ENCODE measurements at regions not wholly inside any gene's neighbourhood (a gene's known extent, or its start where the extent isn't known, plus 50 kb on each side); places are given as distances from the start of the nearest gene placed in this dataset.

- Histone ChIP-seq H3K9me3 (ENCODE audit: control extremely low read depth in 1 of 5, control insufficient read depth in 4 of 5, insufficient read depth in 2 of 5, low read depth in 1 of 5, low read length in 4 of 5) (no peaks in the 10 kb centered on the region), H3K27ac (ENCODE audit: insufficient read depth in 1 of 2, low read depth in 1 of 2, low read length in 2 of 2, poor library complexity in 1 of 2, severe bottlenecking in 2 of 2) (no peak overlapping the region), H3K36me3 (ENCODE audit: control insufficient read depth in 4 of 4, insufficient read depth in 4 of 4, low read length in 3 of 4) (no peaks in the 10 kb centered on the region), H3K4me3 (ENCODE audit: control insufficient read depth in 1 of 7, extremely low read depth in 1 of 7, insufficient read depth in 4 of 7, low read depth in 2 of 7, low read length in 6 of 7) (no peak overlapping the region), H3K4me1 (ENCODE audit: control extremely low read depth in 1 of 4, control insufficient read depth in 4 of 4, insufficient read depth in 4 of 4, low read length in 3 of 4) (no peaks in the 10 kb centered on the region), H3K27me3 (replicated peaks in 2 of 5; ENCODE audit: control insufficient read depth in 4 of 5, insufficient read depth in 5 of 5, low read length in 4 of 5) (no peaks in the 10 kb centered on the region)
- no peak for DNase-seq
- WGBS (ENCODE audit: insufficient coverage) = 80% methylated on average over 1 of the region's 1 CpG
- ChIA-PET CTCF (interaction anchor here (0.6 kb wide), 2 partner anchors 14 to 325 kb away, joined by 3 to 4 read pairs; no protein-coding TSS in a partner anchor), POLR2A (no interaction called here)
Measured at GRCh38 chr5:17785774-17786173, 151.5 kb downstream of the TAF11L14 start.

GRCh38 chr5:17788351-17788750 is 154.1 kb downstream of the TAF11L14 start:
- no peaks in the 10 kb centered on the region for H3K4me1 ChIP-seq (ENCODE audit: control extremely low read depth in 1 of 4, control insufficient read depth in 4 of 4, insufficient read depth in 4 of 4, low read length in 3 of 4)
- CTCF ChIA-PET = no interaction called here
- no peaks in the 10 kb centered on the region for H3K36me3 ChIP-seq (ENCODE audit: control insufficient read depth in 4 of 4, insufficient read depth in 4 of 4, low read length in 3 of 4)
- H3K27me3 ChIP-seq (replicated peaks in 2 of 5; ENCODE audit: control insufficient read depth in 4 of 5, insufficient read depth in 5 of 5, low read length in 4 of 5) = no peaks in the 10 kb centered on the region
- POLR2A ChIA-PET = no interaction called here
- DNase-seq = no peak
- no peak overlapping the region for H3K4me3 ChIP-seq (ENCODE audit: control insufficient read depth in 1 of 7, extremely low read depth in 1 of 7, insufficient read depth in 4 of 7, low read depth in 2 of 7, low read length in 6 of 7)
- no peaks in the 10 kb centered on the region for H3K9me3 ChIP-seq (ENCODE audit: control extremely low read depth in 1 of 5, control insufficient read depth in 4 of 5, insufficient read depth in 2 of 5, low read depth in 1 of 5, low read length in 4 of 5)
- no peak overlapping the region for H3K27ac ChIP-seq (ENCODE audit: insufficient read depth in 1 of 2, low read depth in 1 of 2, low read length in 2 of 2, poor library complexity in 1 of 2, severe bottlenecking in 2 of 2)

GRCh38 chr5:17794201-17794600 is 159.9 kb downstream of the TAF11L14 start:
- ChIA-PET POLR2A (no interaction called here), CTCF (no interaction called here)
- Histone ChIP-seq H3K27me3 (replicated peaks in 2 of 5; ENCODE audit: control insufficient read depth in 4 of 5, insufficient read depth in 5 of 5, low read length in 4 of 5) (no peaks in the 10 kb centered on the region), H3K36me3 (ENCODE audit: control insufficient read depth in 4 of 4, insufficient read depth in 4 of 4, low read length in 3 of 4) (no peaks in the 10 kb centered on the region), H3K4me1 (ENCODE audit: control extremely low read depth in 1 of 4, control insufficient read depth in 4 of 4, insufficient read depth in 4 of 4, low read length in 3 of 4) (peaks cover 0 to 7% (median 0%) of the 10 kb centered on the region in 4 experiments), H3K9me3 (ENCODE audit: control extremely low read depth in 1 of 5, control insufficient read depth in 4 of 5, insufficient read depth in 2 of 5, low read depth in 1 of 5, low read length in 4 of 5) (no peaks in the 10 kb centered on the region), H3K27ac (ENCODE audit: insufficient read depth in 1 of 2, low read depth in 1 of 2, low read length in 2 of 2, poor library complexity in 1 of 2, severe bottlenecking in 2 of 2) (no peak overlapping the region), H3K4me3 (ENCODE audit: control insufficient read depth in 1 of 7, extremely low read depth in 1 of 7, insufficient read depth in 4 of 7, low read depth in 2 of 7, low read length in 6 of 7) (no peak overlapping the region)
- no peak for DNase-seq
- 100% methylated on average over 3 of the region's 3 CpGs for WGBS (ENCODE audit: insufficient coverage)

- 100% methylated on average over 1 of the region's 2 CpGs for WGBS (ENCODE audit: insufficient coverage)
- POLR2A ChIA-PET = no interaction called here
- H3K9me3 ChIP-seq (ENCODE audit: control extremely low read depth in 1 of 5, control insufficient read depth in 4 of 5, insufficient read depth in 2 of 5, low read depth in 1 of 5, low read length in 4 of 5) = no peaks in the 10 kb centered on the region
- DNase-seq = peak in 2 of 3 donors; percentile 11 to 19
- H3K4me1 ChIP-seq (ENCODE audit: control extremely low read depth in 1 of 4, control insufficient read depth in 4 of 4, insufficient read depth in 4 of 4, low read length in 3 of 4) = peaks cover 0 to 7% (median 0%) of the 10 kb centered on the region in 4 experiments
- H3K27me3 ChIP-seq (replicated peaks in 2 of 5; ENCODE audit: control insufficient read depth in 4 of 5, insufficient read depth in 5 of 5, low read length in 4 of 5) = no peaks in the 10 kb centered on the region
- CTCF ChIA-PET = no interaction called here
- no peak overlapping the region for H3K4me3 ChIP-seq (ENCODE audit: control insufficient read depth in 1 of 7, extremely low read depth in 1 of 7, insufficient read depth in 4 of 7, low read depth in 2 of 7, low read length in 6 of 7)
- no peaks in the 10 kb centered on the region for H3K36me3 ChIP-seq (ENCODE audit: control insufficient read depth in 4 of 4, insufficient read depth in 4 of 4, low read length in 3 of 4)
- no peak overlapping the region for H3K27ac ChIP-seq (ENCODE audit: insufficient read depth in 1 of 2, low read depth in 1 of 2, low read length in 2 of 2, poor library complexity in 1 of 2, severe bottlenecking in 2 of 2)
Measured at GRCh38 chr5:17794815-17795214, 160.6 kb downstream of the TAF11L14 start.

- Histone ChIP-seq H3K27ac (ENCODE audit: insufficient read depth in 1 of 2, low read depth in 1 of 2, low read length in 2 of 2, poor library complexity in 1 of 2, severe bottlenecking in 2 of 2) (no peak overlapping the region), H3K4me1 (ENCODE audit: control extremely low read depth in 1 of 4, control insufficient read depth in 4 of 4, insufficient read depth in 4 of 4, low read length in 3 of 4) (peaks cover 0 to 7% (median 0%) of the 10 kb centered on the region in 4 experiments), H3K36me3 (ENCODE audit: control insufficient read depth in 4 of 4, insufficient read depth in 4 of 4, low read length in 3 of 4) (no peaks in the 10 kb centered on the region), H3K4me3 (ENCODE audit: control insufficient read depth in 1 of 7, extremely low read depth in 1 of 7, insufficient read depth in 4 of 7, low read depth in 2 of 7, low read length in 6 of 7) (no peak overlapping the region), H3K27me3 (replicated peaks in 2 of 5; ENCODE audit: control insufficient read depth in 4 of 5, insufficient read depth in 5 of 5, low read length in 4 of 5) (no peaks in the 10 kb centered on the region), H3K9me3 (ENCODE audit: control extremely low read depth in 1 of 5, control insufficient read depth in 4 of 5, insufficient read depth in 2 of 5, low read depth in 1 of 5, low read length in 4 of 5) (no peaks in the 10 kb centered on the region)
- WGBS (ENCODE audit: insufficient coverage) = 100% methylated on average over 2 of the region's 5 CpGs
- DNase-seq = no peak
- ChIA-PET CTCF (no interaction called here), POLR2A (no interaction called here)
Measured at GRCh38 chr5:17796142-17796541, 161.9 kb downstream of the TAF11L14 start.

- Histone ChIP-seq H3K4me3 (ENCODE audit: control insufficient read depth in 1 of 7, extremely low read depth in 1 of 7, insufficient read depth in 4 of 7, low read depth in 2 of 7, low read length in 6 of 7) (no peak overlapping the region), H3K4me1 (ENCODE audit: control extremely low read depth in 1 of 4, control insufficient read depth in 4 of 4, insufficient read depth in 4 of 4, low read length in 3 of 4) (peaks cover 0 to 7% (median 0%) of the 10 kb centered on the region in 4 experiments), H3K36me3 (ENCODE audit: control insufficient read depth in 4 of 4, insufficient read depth in 4 of 4, low read length in 3 of 4) (no peaks in the 10 kb centered on the region), H3K27ac (ENCODE audit: insufficient read depth in 1 of 2, low read depth in 1 of 2, low read length in 2 of 2, poor library complexity in 1 of 2, severe bottlenecking in 2 of 2) (no peak overlapping the region), H3K9me3 (ENCODE audit: control extremely low read depth in 1 of 5, control insufficient read depth in 4 of 5, insufficient read depth in 2 of 5, low read depth in 1 of 5, low read length in 4 of 5) (no peaks in the 10 kb centered on the region), H3K27me3 (replicated peaks in 2 of 5; ENCODE audit: control insufficient read depth in 4 of 5, insufficient read depth in 5 of 5, low read length in 4 of 5) (no peaks in the 10 kb centered on the region)
- ChIA-PET CTCF (no interaction called here), POLR2A (no interaction called here)
- WGBS (ENCODE audit: insufficient coverage) = 20% methylated on average over 1 of the region's 5 CpGs
- no peak for DNase-seq
Measured at GRCh38 chr5:17796757-17797396, 162.6 kb downstream of the TAF11L14 start.

GRCh38 chr5:17799521-17799920 is 165.3 kb downstream of the TAF11L14 start:
- CTCF ChIA-PET = interaction anchor here (0.5 kb wide), 1 partner anchor 13 kb away, joined by 4 read pairs; no protein-coding TSS in a partner anchor
- Histone ChIP-seq H3K4me3 (ENCODE audit: control insufficient read depth in 1 of 7, extremely low read depth in 1 of 7, insufficient read depth in 4 of 7, low read depth in 2 of 7, low read length in 6 of 7) (no peak overlapping the region), H3K4me1 (ENCODE audit: control extremely low read depth in 1 of 4, control insufficient read depth in 4 of 4, insufficient read depth in 4 of 4, low read length in 3 of 4) (peaks cover 0 to 2% (median 0%) of the 10 kb centered on the region in 4 experiments), H3K9me3 (ENCODE audit: control extremely low read depth in 1 of 5, control insufficient read depth in 4 of 5, insufficient read depth in 2 of 5, low read depth in 1 of 5, low read length in 4 of 5) (no peaks in the 10 kb centered on the region), H3K27me3 (replicated peaks in 2 of 5; ENCODE audit: control insufficient read depth in 4 of 5, insufficient read depth in 5 of 5, low read length in 4 of 5) (no peaks in the 10 kb centered on the region), H3K27ac (ENCODE audit: insufficient read depth in 1 of 2, low read depth in 1 of 2, low read length in 2 of 2, poor library complexity in 1 of 2, severe bottlenecking in 2 of 2) (no peak overlapping the region), H3K36me3 (ENCODE audit: control insufficient read depth in 4 of 4, insufficient read depth in 4 of 4, low read length in 3 of 4) (no peaks in the 10 kb centered on the region)
- WGBS (ENCODE audit: insufficient coverage) = no CpG with 5 or more reads among the region's 1 CpG
- DNase-seq = no peak
- POLR2A ChIA-PET = no interaction called here
